HG03097 (cell line): ENCODE measurements at regions not wholly inside any gene's neighbourhood (a gene's known extent, or its start where the extent isn't known, plus 50 kb on each side); places are given as distances from the start of the nearest gene placed in this dataset.
"Not testable (repeated sequence)": the region's sequence is repeated elsewhere in the genome, so short reads cannot be mapped to it uniquely, and the experiment has no call there.

Experiments used
- ATAC-seq: cut with Tn5 transposase; IDR thresholded peaks from one replicate; pipeline ENCODE4 v1.9.1; 2021; ENCODE audit not compliant: unreplicated experiment, low FRiP score

- ATAC-seq: no peak
These were observed 349.3 kb upstream of the SPRY2 start for GRCh38 chr13:80690208-80690607.

GRCh38 chr13:80688593-80688992 is 347.7 kb upstream of the SPRY2 start:
- ATAC-seq: no peak

GRCh38 chr13:80685942-80686341 is 345.0 kb upstream of the SPRY2 start:
- no peak for ATAC-seq

GRCh38 chr13:80684217-80684991 is 343.5 kb upstream of the SPRY2 start:
- no peak for ATAC-seq

GRCh38 chr13:80680786-80681366 is 339.9 kb upstream of the SPRY2 start:
- no peak for ATAC-seq

- no peak for ATAC-seq
These were observed 338.5 kb upstream of the SPRY2 start for GRCh38 chr13:80679423-80679822.

- ATAC-seq: no peak
These were observed 336.3 kb upstream of the SPRY2 start for GRCh38 chr13:80677227-80677626.

- not testable (repeated sequence) for ATAC-seq
These were observed 334.5 kb upstream of the SPRY2 start for GRCh38 chr13:80675442-80675841.

- ATAC-seq: no peak
These were observed 330.8 kb upstream of the SPRY2 start for GRCh38 chr13:80671773-80672172.

GRCh38 chr13:80669112-80669511 is 328.2 kb upstream of the SPRY2 start:
- ATAC-seq: no peak

- ATAC-seq: no peak
These were observed 327.5 kb upstream of the SPRY2 start for GRCh38 chr13:80668452-80668851.

GRCh38 chr13:80666782-80667552 is 326.0 kb upstream of the SPRY2 start:
- ATAC-seq: no peak

- ATAC-seq: no peak
These were observed 324.9 kb upstream of the SPRY2 start for GRCh38 chr13:80665792-80666333.

GRCh38 chr13:80664950-80665349 is 324.0 kb upstream of the SPRY2 start:
- ATAC-seq: no peak

- ATAC-seq: no peak
These were observed 322.9 kb upstream of the SPRY2 start for GRCh38 chr13:80663788-80664187.

- ATAC-seq: no peak
These were observed 317.8 kb upstream of the SPRY2 start for GRCh38 chr13:80658705-80659104.

GRCh38 chr13:80656512-80656904 is 315.6 kb upstream of the SPRY2 start:
- ATAC-seq: no peak

- ATAC-seq: no peak
These were observed 315.0 kb upstream of the SPRY2 start for GRCh38 chr13:80655778-80656511.

- no peak for ATAC-seq
These were observed 313.8 kb upstream of the SPRY2 start for GRCh38 chr13:80654638-80655249.

- ATAC-seq: no peak
These were observed 308.3 kb upstream of the SPRY2 start for GRCh38 chr13:80649274-80649673.
